ENCODE measurements at regions not wholly inside any gene's neighbourhood (a gene's known extent, or its start where the extent isn't known, plus 50 kb on each side); places are given as distances from the start of the nearest gene placed in this dataset.

- TF ChIP-seq CHD7 (IDR thresholded peaks at IDR 0.05; ENCODE audit: insufficient replicate concordance, low read length) (no peak), KDM4A (IDR thresholded peaks at IDR 0.05; ENCODE audit: low read depth, low read length, severe bottlenecking) (no peak), NRF1 (IDR thresholded peaks at IDR 0.05; ENCODE audit: low read depth, low read length) (no peak), CTBP2 (IDR thresholded peaks at IDR 0.05; ENCODE audit: borderline replicate concordance, insufficient read depth, insufficient read length, low read length) (no peak), SRF (IDR thresholded peaks at IDR 0.05; ENCODE audit: low read depth, low read length) (no peak), POLR2A (IDR thresholded peaks at IDR 0.05; ENCODE audit: control extremely low read depth in 1 of 2, low read depth in 2 of 2, low read length in 2 of 2) (no peak), RAD21 (IDR thresholded peaks at IDR 0.05 in 1 of 2, conservative IDR thresholded peaks at IDR 0.05 in 1 of 2; ENCODE audit: low read depth in 2 of 2, low read length in 2 of 2) (no peak)
These were observed 559.9 kb downstream of the EPM2A start (continued) for GRCh38 chr6:145175470-145175869.

All from H1 (cell line).